NCI-H128 (cell line): ENCODE measurements at regions not wholly inside any gene's neighbourhood (a gene's known extent, or its start where the extent isn't known, plus 50 kb on each side); places are given as distances from the start of the nearest gene placed in this dataset.

Experiments used
- DNase-seq: peaks from one replicate; lab custom pipeline; 2025; ENCODE audit not compliant: unreplicated experiment; lab: John Stamatoyannopoulos, UW

DNA sequence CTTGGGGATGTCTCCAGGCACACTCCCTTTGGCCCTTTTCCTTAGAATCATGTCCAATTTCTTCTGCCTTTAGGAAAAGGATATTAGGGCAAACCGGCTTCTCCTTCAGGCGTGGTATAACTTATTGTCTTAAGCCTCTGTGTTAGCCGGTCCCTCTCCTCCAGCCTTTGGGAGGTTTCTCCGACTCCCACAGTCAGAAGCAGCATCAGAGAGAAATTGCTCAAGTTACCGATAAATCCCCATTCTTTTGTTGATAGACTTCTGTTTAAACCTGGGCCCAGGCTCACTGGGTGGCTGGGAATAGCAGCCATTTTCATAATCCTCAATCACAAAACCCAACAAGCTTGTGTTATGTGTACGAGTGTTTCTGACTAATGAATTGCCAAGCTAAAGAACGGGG, 85.4 kb upstream of the KAZN start:
- DNase-seq, result no peak

DNA sequence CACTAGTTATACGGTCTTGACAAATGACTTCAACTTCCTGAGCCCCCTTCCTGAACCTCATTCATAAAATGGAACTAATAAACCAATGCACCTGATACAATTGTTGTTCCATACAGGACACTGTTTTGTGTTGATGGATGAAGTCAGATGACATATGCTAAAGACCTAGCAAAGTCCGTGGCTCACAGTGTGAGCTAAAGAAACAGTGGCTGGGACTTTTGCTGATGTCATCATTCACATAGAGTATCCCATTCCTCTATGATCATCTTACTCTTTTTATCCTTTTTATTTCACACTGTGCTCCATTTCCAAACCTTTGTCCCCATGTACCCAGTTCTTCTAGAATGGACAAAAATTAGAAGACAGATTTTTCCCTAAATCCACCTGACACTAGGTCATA, 83.7 kb upstream of the KAZN start:
- no peak for DNase-seq

DNA sequence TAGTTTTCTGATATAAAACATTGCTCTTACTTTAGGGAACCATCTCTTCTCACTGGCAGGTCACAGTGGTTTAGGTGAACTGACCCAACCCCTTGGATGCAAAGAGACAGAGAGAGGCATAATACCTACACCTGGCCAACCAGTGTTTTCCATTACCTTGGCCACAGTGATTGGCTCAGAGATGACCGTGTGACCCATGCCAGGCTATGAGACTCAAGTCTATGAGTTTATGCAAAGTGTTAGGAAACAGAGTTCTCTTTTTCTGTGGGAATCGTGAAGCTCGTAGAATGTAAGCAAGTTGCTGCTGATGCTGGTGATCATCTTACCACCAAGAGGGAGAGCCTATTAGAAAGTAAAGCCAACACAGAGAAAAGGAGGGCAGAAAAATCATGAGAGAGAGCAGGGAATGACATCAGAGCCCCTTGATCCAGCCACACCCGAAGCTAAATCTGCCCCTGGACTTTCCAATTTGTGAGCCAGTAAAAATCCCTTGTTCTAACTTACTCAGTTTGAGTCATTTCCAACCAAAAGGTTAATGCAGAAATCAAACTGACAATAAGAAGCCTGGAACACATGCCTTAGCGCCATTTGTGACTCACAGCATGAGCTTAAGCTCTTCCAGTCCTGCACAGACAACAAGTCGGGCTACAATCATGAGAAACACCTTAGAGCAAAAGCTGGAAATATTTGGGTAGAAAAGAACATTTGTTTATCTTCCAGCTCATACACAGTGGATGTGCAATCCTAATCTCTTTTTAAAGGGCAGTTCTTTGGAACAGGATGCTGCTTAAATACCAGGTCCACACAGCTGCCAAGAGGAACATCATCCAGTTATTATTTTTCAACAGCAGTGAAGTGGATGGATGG, 81.3 kb upstream of the KAZN start:
- DNase-seq, result no peak

DNA sequence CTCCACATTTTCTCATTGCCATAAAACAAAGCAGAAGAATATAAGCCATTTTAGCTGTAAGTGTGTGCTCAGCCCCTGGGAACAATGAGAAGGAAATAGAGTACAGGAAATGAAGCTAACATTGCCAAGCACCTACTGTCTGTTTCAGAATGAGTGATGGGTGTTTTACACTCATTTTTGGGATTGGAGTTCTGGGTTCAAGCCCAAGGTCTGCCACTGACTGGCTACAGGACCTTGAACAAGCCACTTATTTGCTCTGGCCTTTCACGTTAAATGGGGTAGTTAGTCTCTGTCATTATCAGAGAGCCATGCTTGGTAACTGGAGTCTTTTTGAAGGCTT, 80.7 kb upstream of the KAZN start:
- no peak for DNase-seq

DNA sequence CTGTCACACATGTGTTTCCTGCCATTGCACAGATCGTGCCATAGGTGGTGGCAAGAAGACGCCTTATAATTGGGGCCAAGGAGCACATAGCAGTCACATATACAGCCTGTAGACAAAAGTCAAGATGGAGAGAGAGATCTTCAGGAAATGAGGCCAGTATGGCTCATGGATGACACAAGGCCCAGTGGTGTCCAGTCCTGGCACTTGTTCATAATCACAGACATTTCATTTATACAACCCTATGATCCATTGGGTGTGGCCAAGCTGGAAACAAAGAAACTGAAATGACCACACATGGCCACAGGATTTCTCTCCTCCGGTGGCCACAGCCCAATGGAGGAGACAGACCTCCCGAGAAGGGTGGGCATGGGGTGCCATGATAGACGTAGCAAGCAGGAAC, 78.5 kb upstream of the KAZN start:
- DNase-seq, result no peak

DNA sequence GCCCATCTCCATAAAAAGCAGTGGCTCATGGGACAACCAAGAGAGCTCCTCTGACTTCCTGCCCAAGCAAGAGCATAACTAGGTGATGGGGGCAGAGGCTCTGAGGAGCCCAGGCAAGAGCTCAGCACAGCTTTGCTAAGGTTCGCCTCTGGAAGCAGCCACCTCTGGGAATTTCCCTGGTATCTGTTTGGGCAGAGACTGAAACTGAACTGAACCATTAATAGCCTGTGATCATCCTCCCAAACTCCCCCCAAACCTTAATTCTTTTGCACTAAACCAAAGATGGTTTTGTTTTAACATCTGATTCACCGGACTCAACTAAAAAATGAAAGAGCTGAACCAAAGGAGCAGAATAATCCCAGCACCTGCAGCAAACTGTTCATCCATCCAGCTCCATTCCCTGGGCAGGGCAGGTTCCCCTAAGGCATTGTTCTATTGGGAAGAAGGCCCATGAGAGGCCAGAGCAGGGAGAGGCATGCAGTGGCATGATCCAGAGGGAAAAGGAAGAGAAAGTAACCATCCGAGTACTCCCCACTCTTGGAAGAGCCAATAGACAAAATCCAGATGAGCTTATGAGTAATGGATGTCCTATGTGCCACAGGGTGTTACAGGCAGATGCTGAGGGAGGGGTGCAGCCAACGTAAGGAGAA, 77.8 kb upstream of the KAZN start:
- no peak for DNase-seq

DNA sequence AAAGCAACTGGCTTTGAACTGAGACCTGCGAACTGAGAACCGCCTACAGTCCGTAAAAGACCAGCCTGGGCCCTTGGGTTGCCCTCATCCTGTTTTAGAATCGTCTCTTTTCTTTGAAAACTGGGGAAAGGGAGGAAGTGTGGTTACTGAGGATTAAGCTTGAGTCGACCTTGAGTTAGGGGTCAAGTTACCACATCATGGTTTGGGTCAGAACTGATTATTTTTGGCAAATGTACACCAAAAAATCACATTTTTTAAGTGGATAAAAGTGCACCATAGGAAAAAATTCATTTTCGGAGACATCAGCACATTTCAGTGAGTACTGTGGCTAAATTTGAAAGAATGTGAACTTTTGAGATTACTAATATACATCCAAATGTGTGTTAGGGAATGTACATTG, 76.9 kb upstream of the KAZN start:
- no peak for DNase-seq

DNA sequence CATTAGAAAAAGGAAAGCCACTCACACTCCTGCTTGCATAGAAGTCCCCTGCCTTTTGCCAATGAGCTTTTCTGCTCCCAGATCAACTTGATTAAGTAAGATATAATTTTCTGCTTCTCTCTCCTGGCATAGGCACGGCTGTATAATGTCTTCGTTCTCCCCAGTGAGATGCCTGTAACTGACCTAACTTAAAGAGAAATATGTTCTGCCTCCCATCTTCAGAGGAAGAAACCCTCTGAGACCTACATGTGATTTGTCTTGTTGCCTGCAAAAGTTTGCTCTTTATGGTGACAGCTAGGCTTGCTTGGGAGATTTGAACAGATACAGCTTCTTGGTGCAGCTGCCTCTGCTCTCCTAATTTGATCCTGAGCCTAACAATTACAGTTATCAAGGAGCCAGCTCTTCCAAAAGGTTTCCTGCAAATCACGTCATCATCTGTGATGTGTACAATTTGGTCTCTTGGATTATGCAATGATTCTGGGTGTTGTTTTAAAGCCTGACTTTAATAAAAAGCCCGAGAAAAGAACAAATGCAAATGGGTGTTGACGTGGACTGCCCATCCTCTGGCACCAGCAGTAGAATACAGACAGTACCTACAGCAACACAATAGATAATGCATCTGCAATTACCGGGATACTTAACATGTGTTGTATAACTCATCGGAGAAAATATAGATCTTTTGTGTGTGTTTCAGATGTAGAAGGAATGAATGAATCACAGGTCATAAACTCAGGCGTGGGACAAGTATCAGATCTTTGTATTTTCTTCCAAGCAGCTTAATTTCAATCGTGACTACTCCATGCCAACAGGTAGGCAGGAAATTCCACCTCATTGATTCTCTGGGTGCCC, 76.2 kb upstream of the KAZN start:
- DNase-seq, result no peak

DNA sequence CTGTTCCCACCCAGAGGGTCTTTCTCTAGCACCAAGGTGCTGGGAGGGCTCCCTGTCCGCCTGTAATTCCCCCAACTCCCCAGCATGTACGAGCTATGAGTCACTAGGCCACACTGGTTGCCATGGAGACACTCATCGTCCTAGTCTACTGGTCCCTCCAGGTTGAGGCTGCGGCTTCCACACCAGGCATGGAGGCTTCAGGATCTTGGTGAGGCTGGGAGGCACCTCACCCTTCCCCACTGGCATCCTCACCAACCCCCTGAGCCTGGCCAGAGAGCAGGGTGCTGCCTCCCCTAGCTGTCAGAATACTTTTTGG, 75.6 kb upstream of the KAZN start:
- DNase-seq, result no peak

DNA sequence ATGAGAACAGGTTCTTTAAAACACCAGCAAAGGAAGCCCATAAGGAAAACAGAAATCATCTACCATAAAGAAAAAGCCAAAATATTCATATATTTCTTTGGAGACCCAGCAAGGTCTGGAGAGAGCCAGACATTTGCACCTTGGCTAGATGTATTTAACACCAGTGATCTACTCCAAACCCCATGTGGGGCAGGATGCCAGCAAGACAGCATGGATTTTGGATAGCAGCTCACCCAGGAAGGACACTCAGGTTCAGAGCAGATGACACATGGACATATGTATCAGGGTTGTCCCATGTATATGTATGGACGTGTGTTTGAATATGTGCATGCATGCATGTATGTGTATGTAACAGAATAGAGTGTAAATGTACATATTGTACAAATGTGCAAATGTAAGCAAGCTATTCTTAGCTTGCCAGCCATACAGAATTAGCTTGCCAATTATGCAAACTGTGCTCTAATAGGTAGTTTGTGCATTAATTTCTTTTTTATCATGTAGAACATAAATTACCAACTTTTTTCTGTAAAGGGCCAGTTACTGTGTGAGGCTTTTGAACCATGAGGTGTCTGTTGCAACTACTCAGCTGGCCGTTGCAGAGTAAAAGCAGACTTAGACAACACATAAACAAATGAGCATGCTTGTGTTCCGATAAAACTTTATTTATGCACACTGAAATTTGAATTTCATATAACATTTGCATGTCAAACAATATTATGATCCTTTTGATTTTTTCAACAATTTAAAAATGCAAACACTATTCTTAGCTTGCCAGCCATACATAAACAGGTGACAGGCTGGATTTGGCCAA, 73.5 kb upstream of the KAZN start:
- no peak for DNase-seq

DNA sequence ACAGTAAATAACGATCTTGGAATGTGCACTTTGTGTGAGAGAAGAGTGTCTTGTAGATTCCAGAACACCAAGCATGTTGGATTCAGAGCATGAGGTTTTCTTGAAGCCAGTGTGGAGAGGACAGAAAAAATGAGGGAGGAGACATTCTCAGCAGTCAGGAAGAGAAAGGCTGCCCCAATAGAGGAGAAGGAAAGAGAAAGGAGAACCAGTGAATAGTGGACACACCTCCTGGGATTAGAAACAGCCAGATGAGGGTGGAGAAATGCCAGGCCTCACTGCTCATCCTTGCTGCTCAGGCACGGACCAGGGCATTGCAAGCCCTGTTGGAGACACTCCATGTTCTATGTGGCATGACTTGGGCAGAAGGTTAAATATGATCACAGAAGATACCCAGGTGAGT, 69.0 kb upstream of the KAZN start:
- DNase-seq, result no peak

DNA sequence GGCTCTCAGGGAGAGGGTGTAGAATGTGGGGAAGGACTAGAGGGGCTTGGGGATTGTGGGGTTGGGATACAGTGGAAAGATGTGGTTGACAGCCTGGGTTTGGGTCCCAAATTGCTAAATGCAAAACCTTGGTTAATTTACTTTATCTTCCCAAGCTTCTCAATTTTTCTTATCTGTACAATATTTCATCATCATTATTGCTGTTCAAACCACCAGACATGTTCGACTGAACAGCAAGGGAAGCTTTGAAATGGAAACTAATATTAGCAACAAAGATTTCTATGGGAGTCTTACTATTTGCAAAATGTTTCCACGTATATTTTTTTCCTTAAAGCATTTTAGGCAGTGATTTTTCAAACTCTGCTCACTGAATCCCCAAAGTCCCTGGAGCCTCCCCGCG, 67.0 kb upstream of the KAZN start:
- no peak for DNase-seq

DNA sequence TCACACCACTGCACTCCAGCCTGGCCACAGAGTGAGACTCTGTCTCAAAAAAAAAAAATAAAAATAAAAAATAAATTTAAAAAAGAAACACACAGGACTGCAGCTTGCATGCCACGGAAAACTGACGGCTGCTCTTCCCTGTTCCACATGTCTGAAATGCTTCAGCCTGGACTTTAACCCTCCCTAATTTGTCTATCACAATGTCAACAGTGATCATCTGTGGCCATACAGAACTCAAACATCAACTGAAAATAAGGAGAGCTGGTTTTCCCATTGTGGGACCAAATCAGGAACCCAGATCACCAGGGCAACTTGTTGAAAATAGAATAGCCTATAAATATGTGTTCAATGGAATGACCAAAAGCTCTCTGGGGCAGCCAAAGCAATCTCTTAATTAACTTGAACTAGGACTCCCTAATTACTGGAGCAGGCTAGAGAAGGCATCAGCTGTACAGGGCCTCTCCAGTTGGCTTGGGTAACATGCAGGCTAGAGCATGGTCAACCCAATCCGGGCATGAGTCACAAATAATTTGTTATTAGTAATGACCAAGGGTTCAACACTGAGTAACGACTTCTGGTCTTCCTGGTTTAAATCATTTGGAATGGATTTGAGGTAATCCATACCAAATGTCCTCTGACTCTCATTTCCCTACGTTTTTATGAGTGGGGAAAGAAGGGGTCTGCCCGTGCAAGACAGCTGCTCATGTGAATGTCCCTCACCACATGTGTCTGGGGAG, 62.7 kb upstream of the KAZN start:
- no peak for DNase-seq

DNA sequence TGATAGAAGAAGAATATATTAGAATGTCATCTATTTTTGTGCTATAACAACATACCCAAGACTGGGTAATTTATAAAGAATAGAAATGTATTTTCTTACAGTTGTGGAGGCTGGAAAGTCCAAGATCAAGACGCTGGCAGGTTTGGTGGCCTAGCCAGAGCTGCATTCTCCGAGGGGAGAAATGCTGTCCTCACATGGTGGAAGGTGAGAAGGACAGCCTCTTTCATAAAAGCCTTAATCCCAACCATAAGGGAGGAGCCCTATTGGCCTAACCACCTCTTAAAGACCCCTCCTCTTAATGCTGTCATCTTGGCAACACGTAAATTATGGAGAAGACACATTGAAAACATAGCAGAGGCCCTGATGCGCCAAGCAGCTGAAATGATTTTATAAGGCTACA, 60.1 kb upstream of the KAZN start:
- no peak for DNase-seq

DNA sequence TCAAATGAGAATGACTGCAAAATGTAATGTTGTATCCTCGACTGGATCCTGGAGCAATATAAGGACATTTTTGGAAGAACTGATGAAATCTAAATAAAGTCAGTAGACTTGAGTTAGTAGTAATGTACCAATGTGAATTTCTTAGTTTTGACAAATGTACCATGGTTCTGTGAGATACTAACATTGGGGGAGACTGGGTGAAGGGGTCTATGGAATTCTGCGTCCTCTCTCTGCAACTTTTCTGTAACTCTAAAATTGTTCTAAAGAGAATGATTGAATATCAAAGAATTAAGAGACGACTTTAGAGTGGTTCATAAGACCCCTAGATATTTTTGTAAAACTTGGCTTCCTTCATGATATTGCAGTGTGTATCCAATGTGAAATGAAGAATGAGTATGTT, 59.2 kb upstream of the KAZN start:
- DNase-seq, result no peak

DNA sequence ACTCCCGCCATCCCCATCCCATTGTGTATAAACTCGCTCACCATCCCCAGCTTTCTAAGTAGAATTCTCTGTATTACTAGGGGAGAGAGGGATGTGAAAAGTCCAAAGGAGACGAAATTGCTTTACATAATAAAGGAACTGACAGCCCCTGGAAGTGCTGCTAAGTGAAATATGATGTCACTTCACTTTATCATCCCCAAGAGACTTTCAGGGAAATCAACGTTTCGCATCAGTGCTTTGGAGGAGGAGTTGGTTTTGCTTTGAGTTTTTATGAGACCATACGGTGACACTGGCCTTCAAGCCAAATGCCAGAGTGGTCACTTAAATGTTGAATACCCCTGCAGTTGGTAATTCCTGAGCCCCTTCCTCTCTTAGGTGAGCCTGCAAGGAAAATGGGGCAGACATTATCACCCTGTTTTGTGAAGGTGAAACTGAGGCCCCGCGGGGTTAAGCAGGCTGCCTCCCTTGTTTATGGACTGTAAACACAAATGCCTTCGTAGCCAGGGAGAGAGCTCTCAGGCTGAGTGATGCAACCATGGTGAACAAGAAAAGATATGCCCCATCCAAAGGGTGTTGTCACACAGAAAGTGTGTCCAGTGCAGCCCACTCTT, 58.4 kb upstream of the KAZN start:
- no peak for DNase-seq

DNA sequence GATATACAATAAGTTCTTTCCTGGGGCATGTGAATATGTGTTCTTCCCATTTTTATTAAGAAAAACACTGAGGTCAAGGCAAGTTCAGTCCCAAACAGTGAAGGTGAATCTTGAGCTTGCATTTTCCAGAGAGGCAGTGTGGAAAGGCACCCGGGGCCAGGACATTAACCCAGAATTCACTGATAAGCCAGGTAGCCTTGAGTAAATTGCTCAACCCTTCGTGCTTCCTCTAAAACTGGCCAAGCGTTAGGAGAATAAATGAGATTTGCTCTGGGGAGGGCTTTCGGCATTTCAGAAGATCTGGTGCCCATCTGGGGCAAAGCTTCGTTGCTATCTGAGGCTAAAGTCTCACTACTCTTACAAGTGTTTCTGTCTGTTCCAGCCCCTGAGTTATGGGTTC, 57.1 kb upstream of the KAZN start:
- no peak for DNase-seq

DNA sequence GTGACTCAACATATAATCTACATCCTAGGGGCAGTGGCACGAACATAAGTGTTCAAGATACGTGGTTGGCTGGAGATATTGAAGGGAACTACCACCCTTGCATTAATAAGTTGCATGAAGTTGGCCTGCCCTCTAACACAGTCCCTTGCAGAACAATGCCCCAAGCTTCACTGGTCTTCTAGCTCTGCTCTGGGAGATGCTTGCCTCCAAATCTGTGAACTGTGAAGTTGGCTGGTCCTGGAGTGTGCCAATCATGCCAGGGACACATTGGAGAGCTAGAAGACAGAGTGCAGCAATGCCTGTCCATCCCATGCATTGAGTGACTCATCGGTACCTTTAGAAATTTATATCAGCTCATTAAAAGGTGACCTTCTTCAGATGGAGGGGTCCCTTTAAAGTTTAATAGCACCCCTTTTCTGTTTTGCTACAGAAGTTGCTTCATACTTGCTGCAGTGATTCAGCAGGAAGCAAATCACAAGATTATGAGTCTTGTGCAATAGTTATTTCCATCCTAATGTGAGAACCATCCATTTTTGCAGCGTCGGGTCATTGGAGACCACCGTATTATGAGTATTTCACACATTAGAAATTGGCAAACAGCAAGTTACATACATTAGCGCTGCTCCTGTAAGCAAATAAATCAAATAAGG, 55.2 kb upstream of the KAZN start:
- DNase-seq, result no peak

DNA sequence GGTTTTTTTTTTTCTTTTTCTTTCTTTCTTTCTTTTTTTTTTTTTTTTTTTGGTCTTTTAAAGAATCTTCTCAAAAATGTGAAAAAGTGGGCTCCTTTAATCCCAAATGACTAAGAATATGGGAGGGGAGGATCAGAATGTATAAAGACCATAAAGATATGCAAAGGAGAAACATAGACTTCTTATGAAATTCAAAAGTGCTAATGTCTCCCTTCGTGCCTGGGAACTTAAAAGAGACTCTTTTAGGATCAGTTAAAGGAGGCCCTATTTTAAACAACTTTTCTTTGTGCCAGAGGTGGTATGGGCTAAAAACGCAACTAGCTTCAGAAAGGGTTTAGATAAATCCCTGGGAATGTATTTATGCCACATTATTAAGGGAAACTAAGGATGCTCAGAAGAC, 54.2 kb upstream of the KAZN start:
- DNase-seq, result no peak
